HG03520 (cell line): ENCODE measurements at regions not wholly inside any gene's neighbourhood (a gene's known extent, or its start where the extent isn't known, plus 50 kb on each side); places are given as distances from the start of the nearest gene placed in this dataset.

Source experiments
- ATAC-seq: cut with Tn5 transposase; IDR thresholded peaks from one replicate; pipeline ENCODE4 v1.9.1; 2021; ENCODE audit warnings: mild to moderate bottlenecking, moderate library complexity; ENCODE audit not compliant: unreplicated experiment

- ATAC-seq, result no peak
Measured at GRCh38 chr1:168913711-168914463, 184.9 kb upstream of the DPT start.

DNA sequence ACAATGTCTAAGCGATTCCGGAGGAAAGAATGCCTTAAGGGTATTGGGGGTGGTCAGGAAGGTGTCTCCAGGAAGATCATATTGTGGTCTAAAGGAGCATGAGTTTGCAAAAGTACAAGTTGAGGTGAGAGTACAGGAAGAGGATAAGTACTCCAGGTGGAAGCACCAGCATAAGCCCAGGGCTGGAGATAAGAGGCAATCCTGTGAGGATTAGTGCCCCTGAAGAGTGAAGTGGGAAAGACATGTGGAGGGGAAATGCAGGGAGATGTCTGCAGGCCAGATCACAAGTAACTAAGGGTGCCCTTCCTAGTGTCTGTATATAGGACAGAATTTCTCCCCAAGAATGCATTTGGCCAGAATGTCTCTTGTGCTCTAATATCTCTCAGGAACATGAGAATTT lies 188.3 kb upstream of the DPT start:
- no peak for ATAC-seq

DNA sequence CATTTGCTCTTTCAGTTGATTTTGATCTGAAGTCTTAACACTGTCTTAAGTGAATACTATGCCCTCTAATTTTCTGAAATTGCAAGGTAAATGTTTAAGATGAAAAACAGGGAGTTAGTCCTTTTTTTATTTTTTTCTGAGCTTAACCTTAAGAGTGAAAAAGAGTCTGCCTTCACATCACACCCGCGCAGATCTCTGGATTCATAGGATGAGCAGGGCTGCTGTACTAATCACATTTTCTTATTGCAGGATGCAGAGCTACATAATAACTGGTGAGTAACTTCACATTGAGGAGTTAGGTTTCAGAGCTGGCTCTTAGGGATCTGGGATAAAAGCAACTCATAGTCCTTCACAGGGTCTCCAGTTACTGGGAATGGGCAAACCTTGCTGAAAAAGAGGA lies 188.7 kb upstream of the ATP1B1 start:
- no peak for ATAC-seq

- no peak for ATAC-seq
Measured at GRCh38 chr1:168918860-168919741, 187.4 kb upstream of the ATP1B1 start.

GRCh38 chr1:168920456-168921094 lies 185.9 kb upstream of the ATP1B1 start:
- no peak for ATAC-seq

DNA sequence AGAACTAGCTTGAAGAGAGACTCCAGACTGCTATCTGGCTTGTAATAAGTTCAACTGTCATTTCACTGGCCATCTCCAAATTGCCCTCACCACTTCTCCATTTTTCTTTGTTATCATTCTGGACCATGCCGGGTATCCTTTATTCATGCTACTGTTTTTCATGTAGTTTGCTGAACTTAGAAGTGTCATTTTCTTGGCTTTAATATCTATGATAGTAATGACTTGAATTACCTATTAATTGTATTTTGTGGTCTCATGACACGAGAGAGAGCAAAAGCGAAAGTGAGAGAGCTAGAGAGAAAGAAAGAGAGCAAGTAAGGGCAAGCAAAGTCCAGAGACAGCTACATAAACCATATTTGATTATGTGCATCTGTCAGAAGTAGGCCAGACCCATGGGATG lies 184.9 kb upstream of the ATP1B1 start:
- peak; percentile 57 for ATAC-seq

- ATAC-seq, result no peak
Measured at GRCh38 chr1:168923521-168924136, 182.9 kb upstream of the ATP1B1 start.

DNA sequence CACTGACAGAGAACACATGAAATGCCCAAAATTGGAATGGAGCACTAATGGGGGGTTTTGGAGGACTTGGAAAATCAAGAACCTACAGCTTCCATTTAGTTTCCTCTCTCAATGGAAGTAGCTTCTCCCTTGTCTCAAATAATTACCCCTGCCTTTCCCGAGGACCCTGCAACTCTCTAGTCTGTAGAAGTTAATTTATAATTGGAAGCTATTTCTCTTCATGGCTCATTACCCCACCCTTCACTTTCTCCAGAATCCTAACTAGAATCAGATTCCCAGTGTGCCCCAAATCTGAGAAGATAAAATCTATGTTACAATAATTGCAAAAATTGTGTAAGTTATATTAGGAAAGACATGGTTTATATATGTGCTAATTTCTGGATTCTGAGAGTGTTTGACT lies 181.5 kb upstream of the ATP1B1 start:
- ATAC-seq, result no peak

- no peak for ATAC-seq
Measured at GRCh38 chr1:168926236-168926635, 180.3 kb upstream of the ATP1B1 start.

- no peak for ATAC-seq
Measured at GRCh38 chr1:168932539-168932938, 174.0 kb upstream of the ATP1B1 start.

DNA sequence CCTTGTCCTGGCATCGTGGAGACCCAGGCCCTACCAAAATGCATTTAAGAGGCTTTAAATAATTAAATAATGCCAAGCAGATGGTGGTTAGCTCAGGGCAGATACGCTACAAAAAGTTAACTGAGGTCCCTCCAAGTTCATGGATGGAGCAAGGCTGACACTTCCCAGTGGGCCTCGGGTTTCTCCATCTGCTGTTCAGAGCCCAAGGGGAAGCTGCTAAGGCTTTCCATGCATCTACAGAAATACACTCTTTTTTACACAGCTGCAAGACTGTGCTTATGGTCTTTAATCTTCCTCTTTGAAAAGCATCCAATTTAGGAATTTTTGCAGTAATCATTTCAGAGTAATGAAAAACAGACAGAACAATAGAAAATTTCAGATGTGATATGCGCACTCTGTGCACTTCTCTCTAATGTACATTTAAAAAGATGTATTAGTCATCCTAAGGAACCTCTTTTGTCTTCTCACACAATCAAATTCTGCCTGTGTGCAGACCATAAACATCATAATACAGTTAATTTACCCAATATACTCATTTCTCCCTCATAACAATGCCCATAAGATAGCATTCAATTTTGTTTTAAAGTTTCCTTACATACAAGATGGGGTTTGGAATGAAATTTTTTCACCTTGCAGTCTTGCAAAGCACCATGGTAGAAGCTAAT lies 173.2 kb upstream of the ATP1B1 start:
- no peak for ATAC-seq

GRCh38 chr1:168939110-168939946 lies 167.2 kb upstream of the ATP1B1 start:
- ATAC-seq, result no peak

GRCh38 chr1:168939947-168940223 lies 166.6 kb upstream of the ATP1B1 start:
- no peak for ATAC-seq

GRCh38 chr1:168941640-168942039 lies 164.8 kb upstream of the ATP1B1 start:
- ATAC-seq, result no peak

GRCh38 chr1:168942165-168942564 lies 164.3 kb upstream of the ATP1B1 start:
- ATAC-seq, result no peak

DNA sequence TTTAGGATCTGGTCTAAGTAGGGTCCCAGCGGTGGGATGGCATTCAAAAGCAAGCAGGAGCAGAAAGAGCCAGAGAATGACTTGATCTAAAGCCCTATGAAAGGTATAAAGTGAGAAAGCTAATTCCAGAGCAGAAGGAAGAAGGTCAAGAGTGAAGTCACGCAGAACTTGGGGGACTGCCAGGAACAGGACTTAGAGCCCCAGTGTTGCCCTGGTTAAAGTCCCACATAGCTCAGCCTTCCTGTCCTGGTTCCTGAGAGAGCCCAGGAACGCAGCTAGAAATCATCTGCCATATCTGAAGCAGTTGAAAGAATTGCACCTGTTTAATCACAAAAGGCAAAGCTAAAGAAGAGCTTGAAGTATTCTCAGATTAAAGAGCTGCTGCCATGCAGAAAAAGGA lies 160.6 kb upstream of the ATP1B1 start:
- ATAC-seq, result no peak

DNA sequence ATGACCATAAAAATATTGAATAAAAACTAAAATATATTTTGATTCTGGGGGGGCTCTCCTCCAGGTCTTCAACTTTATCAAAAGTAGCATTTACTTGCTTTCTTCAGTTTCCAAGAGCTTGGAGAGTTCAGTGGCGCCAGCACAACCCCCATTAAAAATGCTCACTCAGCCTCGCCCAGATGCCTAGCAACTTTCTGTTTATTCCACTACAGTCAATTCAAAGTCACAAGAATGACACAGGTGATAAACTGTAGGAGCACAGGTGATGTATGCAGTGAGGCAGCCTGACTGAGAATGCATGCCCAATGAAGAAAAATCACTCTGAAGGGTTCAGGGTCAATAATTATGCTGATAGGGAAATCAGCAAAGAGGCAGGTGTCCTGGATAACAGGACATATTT lies 159.4 kb upstream of the ATP1B1 start:
- ATAC-seq, result no peak

DNA sequence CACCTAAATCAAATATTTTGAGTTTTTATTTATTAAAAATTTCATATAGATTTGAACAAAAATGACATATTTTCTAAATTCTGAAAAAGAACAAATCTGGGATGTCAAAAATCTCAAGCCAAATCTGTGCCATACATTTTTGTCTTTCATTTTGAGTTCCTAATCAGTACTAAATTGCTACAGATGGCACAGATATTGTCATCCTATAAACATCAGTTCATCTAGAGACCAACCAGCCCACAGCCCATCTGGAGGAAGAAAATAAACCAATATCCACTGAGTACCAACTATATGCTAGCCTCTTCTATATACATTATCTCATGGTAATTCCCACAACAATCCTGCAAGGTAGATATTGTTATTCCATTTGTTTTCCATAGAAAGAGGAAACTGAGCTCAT lies 156.8 kb upstream of the ATP1B1 start:
- ATAC-seq, result no peak

- ATAC-seq, result no peak
Measured at GRCh38 chr1:168957818-168958217, 148.7 kb upstream of the ATP1B1 start.
